ENCODE measurements at regions not wholly inside any gene's neighbourhood (a gene's known extent, or its start where the extent isn't known, plus 50 kb on each side); places are given as distances from the start of the nearest gene placed in this dataset.

GRCh38 chr17:27239584-27239983, 54.3 kb upstream of the WSB1 start:
- H3K4me3 ChIP-seq (ENCODE audit: low read depth, low read length, poor library complexity, severe bottlenecking): no peak overlapping the region
- no peak overlapping the region for H3K27ac ChIP-seq (ENCODE audit: low read depth, low read length, poor library complexity, severe bottlenecking)
- TF ChIP-seq EZH2phosphoT487 (IDR thresholded peaks at IDR 0.05; ENCODE audit: borderline replicate concordance, low read depth, low read length): no peak
- no peak for TF ChIP-seq CTCF (conservative IDR thresholded peaks at IDR 0.05; ENCODE audit: low read length)
- DNase-seq (ENCODE audit: low spot score): no peak
- H3K4me2 ChIP-seq (ENCODE audit: low read length): no peak overlapping the region
- H3K9me3 ChIP-seq (ENCODE audit: low read length): no peaks in the 10 kb centered on the region
- H3K4me1 ChIP-seq (ENCODE audit: insufficient read depth, low read length, poor library complexity, severe bottlenecking): peaks cover 7% of the 10 kb centered on the region
- ChIA-PET CTCF (ENCODE audit: unreplicated experiment) (no interaction called here), POLR2A (interaction anchor here (0.7 kb wide), 1 partner anchor 40 kb away, joined by 4 read pairs; no protein-coding TSS in a partner anchor)
- no peaks in the 10 kb centered on the region for H3K36me3 ChIP-seq (ENCODE audit: insufficient read depth, low read length)
- no peaks in the 10 kb centered on the region for H4K20me1 ChIP-seq (ENCODE audit: insufficient read depth, low read length)
- intact Hi-C loops (cut with micrococcal nuclease; ENCODE audit: unreplicated experiment): loop anchor here (5.0 kb wide), 1 partner anchor 413 kb away; no protein-coding TSS in a partner anchor
- no peaks in the 10 kb centered on the region for H3K79me2 ChIP-seq (ENCODE audit: insufficient read depth, low read depth, low read length)
- H2AFZ ChIP-seq (ENCODE audit: low read length): no peak overlapping the region
- H3K9me2 ChIP-seq (ENCODE audit: insufficient read depth, low read length): no peaks in the 10 kb centered on the region
- no TSS peak for BruUV-seq (replicated peaks)

GRCh38 chr17:27240086-27240801, 53.7 kb upstream of the WSB1 start:
- Histone ChIP-seq H3K36me3 (ENCODE audit: insufficient read depth, low read length) (no peaks in the 10 kb centered on the region), H2AFZ (ENCODE audit: low read length) (no peak overlapping the region), H3K27ac (ENCODE audit: low read depth, low read length, poor library complexity, severe bottlenecking) (no peak overlapping the region), H3K4me2 (ENCODE audit: low read length) (no peak overlapping the region), H3K79me2 (ENCODE audit: insufficient read depth, low read depth, low read length) (no peaks in the 10 kb centered on the region), H3K4me1 (ENCODE audit: insufficient read depth, low read length, poor library complexity, severe bottlenecking) (peaks cover 13% of the 10 kb centered on the region), H3K9me2 (ENCODE audit: insufficient read depth, low read length) (no peaks in the 10 kb centered on the region), H3K9me3 (ENCODE audit: low read length) (no peaks in the 10 kb centered on the region), H4K20me1 (ENCODE audit: insufficient read depth, low read length) (no peaks in the 10 kb centered on the region), H3K4me3 (ENCODE audit: low read depth, low read length, poor library complexity, severe bottlenecking) (no peak overlapping the region)
- TF ChIP-seq CTCF (conservative IDR thresholded peaks at IDR 0.05; ENCODE audit: low read length) (no peak), EZH2phosphoT487 (IDR thresholded peaks at IDR 0.05; ENCODE audit: borderline replicate concordance, low read depth, low read length) (no peak)
- DNase-seq (ENCODE audit: low spot score): no peak
- no TSS peak for BruUV-seq (replicated peaks)
- intact Hi-C loops (cut with micrococcal nuclease; ENCODE audit: unreplicated experiment): no loop called here
- POLR2A ChIA-PET: no interaction called here
- CTCF ChIA-PET (ENCODE audit: unreplicated experiment): interaction anchor here (0.6 kb wide), 1 partner anchor 18 kb away, joined by 3 read pairs; no protein-coding TSS in a partner anchor

DNA sequence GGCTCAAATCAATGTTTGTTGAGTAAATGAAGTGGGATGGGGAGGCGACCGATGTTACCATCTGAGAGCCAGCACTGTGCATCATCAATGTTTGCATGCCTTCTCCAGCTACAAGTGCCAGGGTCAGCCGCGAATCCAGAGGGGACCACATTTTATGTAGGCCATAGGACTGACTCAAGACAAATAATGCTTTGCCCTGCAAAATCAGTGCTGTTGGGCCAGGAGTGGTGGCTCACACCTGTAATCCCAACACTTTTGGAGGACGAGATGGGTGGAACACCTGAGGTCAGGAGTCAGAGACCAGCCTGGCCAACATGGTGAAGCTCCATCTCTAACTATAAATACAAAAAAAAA, 53.1 kb upstream of the WSB1 start:
- H2AFZ ChIP-seq (ENCODE audit: low read length): no peak overlapping the region
- H3K9me2 ChIP-seq (ENCODE audit: insufficient read depth, low read length): no peaks in the 10 kb centered on the region
- no peaks in the 10 kb centered on the region for H3K36me3 ChIP-seq (ENCODE audit: insufficient read depth, low read length)
- H4K20me1 ChIP-seq (ENCODE audit: insufficient read depth, low read length): no peaks in the 10 kb centered on the region
- no TSS peak for BruUV-seq (replicated peaks)
- ChIA-PET POLR2A (interaction anchor here (0.6 to 0.7 kb wide), 2 partner anchors 63 to 610 kb away, joined by 3 to 6 read pairs; no protein-coding TSS in a partner anchor), CTCF (ENCODE audit: unreplicated experiment) (no interaction called here)
- H3K4me3 ChIP-seq (ENCODE audit: low read depth, low read length, poor library complexity, severe bottlenecking): no peak overlapping the region
- intact Hi-C loops (cut with micrococcal nuclease; ENCODE audit: unreplicated experiment): no loop called here
- no peak overlapping the region for H3K4me2 ChIP-seq (ENCODE audit: low read length)
- H3K79me2 ChIP-seq (ENCODE audit: insufficient read depth, low read depth, low read length): no peaks in the 10 kb centered on the region
- no peak overlapping the region for H3K27ac ChIP-seq (ENCODE audit: low read depth, low read length, poor library complexity, severe bottlenecking)
- H3K4me1 ChIP-seq (ENCODE audit: insufficient read depth, low read length, poor library complexity, severe bottlenecking): peaks cover 19% of the 10 kb centered on the region
- H3K9me3 ChIP-seq (ENCODE audit: low read length): no peaks in the 10 kb centered on the region
- no peak for DNase-seq (ENCODE audit: low spot score)
- no peak for TF ChIP-seq CTCF (conservative IDR thresholded peaks at IDR 0.05; ENCODE audit: low read length)
- no peak for TF ChIP-seq EZH2phosphoT487 (IDR thresholded peaks at IDR 0.05; ENCODE audit: borderline replicate concordance, low read depth, low read length)

Measured in OCI-LY7 (cell line).